Colonic mucosa (tissue), 4 donors: ENCODE measurements at regions not wholly inside any gene's neighbourhood (a gene's known extent, or its start where the extent isn't known, plus 50 kb on each side); places are given as distances from the start of the nearest gene placed in this dataset.

ENCODE experiments used
- DNase-seq: peaks from one replicate; pipeline ENCODE4 v3.0.0-alpha.2; 2020
- H3K27ac ChIP-seq: fragments of 200-600 bp; one replicate; pipeline ENCODE4 v1.8.0; 2021
- H3K27me3 ChIP-seq: fragments of 200-600 bp; one replicate; pipeline ENCODE4 v1.8.0; 2021
- H3K36me3 ChIP-seq: fragments of 200-600 bp; one replicate; pipeline ENCODE4 v1.8.0; 2021
- H3K4me1 ChIP-seq: fragments of 200-600 bp; one replicate; pipeline ENCODE4 v1.8.0; 2021; ENCODE audit warnings: mild to moderate bottlenecking
- H3K4me3 ChIP-seq: fragments of 200-600 bp; one replicate; pipeline ENCODE4 v1.8.0; 2021
- H3K9ac ChIP-seq, 2 donors: one replicate each; pipeline ENCODE4 v1.7.0; 2013; ENCODE audit warnings: control low read depth in 2 of 2, low read depth in 2 of 2, low read length in 2 of 2
- H3K9me3 ChIP-seq: fragments of 200-600 bp; one replicate; pipeline ENCODE4 v1.8.0; 2021
- intact Hi-C: fragments of 100-400 bp; cut with DNase I; formaldehyde crosslinking; loops from one replicate; pipeline ENCODE4 v1.14.1; 2022
- TF ChIP-seq, protein P1 (sequence below): fragments of 200-600 bp; IDR thresholded peaks from one replicate; pipeline ENCODE4 v1.8.0; 2022; ENCODE audit warnings: antibody characterized with exemption, mild to moderate bottlenecking
- donor health status: healthy.
- donor health status: DM: no; HTN: no; CAD: no.
- donor health status: DM: no; HTN: no; CAD: no.

DNA sequence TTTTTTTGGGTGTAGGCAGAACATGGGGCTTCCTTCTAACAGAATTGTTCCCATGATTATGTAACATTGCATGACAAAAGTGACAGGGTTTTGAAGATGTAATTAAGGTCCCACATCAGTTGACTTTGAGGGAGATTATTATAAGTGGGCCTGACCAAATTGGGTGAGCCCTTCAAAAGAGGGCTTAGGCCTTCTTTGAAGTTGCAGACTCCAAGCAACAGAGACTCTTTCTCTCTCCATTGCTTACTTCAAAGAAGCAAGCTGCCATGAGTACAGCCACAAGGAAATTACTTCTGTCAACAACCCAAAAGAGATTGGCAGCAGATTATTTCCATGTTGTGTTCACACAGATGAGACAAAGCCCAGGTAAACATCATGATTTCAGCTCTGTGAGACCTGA is 348.2 kb downstream of the PDCD6IP start:
- TF ChIP-seq, protein P1, sequence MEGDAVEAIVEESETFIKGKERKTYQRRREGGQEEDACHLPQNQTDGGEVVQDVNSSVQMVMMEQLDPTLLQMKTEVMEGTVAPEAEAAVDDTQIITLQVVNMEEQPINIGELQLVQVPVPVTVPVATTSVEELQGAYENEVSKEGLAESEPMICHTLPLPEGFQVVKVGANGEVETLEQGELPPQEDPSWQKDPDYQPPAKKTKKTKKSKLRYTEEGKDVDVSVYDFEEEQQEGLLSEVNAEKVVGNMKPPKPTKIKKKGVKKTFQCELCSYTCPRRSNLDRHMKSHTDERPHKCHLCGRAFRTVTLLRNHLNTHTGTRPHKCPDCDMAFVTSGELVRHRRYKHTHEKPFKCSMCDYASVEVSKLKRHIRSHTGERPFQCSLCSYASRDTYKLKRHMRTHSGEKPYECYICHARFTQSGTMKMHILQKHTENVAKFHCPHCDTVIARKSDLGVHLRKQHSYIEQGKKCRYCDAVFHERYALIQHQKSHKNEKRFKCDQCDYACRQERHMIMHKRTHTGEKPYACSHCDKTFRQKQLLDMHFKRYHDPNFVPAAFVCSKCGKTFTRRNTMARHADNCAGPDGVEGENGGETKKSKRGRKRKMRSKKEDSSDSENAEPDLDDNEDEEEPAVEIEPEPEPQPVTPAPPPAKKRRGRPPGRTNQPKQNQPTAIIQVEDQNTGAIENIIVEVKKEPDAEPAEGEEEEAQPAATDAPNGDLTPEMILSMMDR: no peak

DNA sequence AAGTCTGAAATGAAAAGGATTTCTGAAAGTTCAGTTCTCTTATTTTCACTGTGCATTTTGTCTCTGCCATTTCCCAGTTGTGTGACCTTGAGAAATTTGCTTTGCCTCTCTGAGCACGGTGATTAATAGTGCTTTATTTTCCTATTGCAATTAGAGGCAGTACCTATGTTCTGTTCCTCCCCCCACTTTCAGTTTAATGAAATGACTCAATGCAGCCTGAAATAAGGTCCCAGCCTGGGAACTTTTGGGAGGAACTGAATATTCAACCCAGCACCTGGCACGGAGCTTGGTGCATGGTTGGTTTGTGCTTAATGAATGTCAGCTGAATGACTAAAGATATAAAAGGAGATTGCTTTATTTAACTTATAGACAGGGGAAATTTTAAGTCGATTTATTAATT is 352.6 kb downstream of the PDCD6IP start:
- Histone ChIP-seq H3K27me3 (no peaks in the 10 kb centered on the region), H3K4me1 (no peaks in the 10 kb centered on the region), H3K4me3 (no peak overlapping the region), H3K9ac (no peak overlapping the region), H3K36me3 (no peaks in the 10 kb centered on the region), H3K27ac (no peak overlapping the region), H3K9me3 (no peaks in the 10 kb centered on the region)
- TF ChIP-seq, protein P1: no peak
- DNase-seq: no peak
- intact Hi-C loops: no loop called here

More for the DNA sequence above, 348.2 kb downstream of the PDCD6IP start:
- H3K27ac ChIP-seq: no peak overlapping the region
- H3K27me3 ChIP-seq: no peaks in the 10 kb centered on the region
- no peak for DNase-seq
- H3K9me3 ChIP-seq: no peaks in the 10 kb centered on the region
- no peak overlapping the region for H3K4me3 ChIP-seq
- intact Hi-C loops: no loop called here
- no peaks in the 10 kb centered on the region for H3K4me1 ChIP-seq
- no peak overlapping the region for H3K9ac ChIP-seq
- no peaks in the 10 kb centered on the region for H3K36me3 ChIP-seq

DNA sequence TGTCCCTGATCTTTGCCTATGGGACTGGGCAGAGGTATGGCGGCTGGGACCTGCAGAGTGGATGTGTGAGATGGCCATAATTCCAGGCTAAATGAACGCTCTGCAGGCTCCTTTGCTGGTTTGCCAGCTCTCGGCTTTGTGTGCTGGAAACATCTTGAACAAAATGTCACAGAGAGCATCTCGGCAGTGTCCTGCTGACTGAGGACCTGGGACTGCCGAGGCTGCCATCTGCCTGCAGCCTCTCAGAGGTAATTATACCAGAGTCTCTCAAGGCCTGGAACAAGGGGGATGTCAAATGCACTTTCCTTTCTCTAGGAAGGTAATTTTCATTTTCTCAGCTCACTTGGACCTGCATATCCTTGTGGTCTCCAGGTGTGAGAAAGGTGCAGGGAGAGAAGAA is 354.2 kb downstream of the PDCD6IP start:
- DNase-seq: no peak
- H3K36me3 ChIP-seq: no peaks in the 10 kb centered on the region
- intact Hi-C loops: no loop called here
- H3K4me3 ChIP-seq: no peak overlapping the region
- H3K27me3 ChIP-seq: no peaks in the 10 kb centered on the region
- H3K4me1 ChIP-seq: no peaks in the 10 kb centered on the region
- no peak overlapping the region for H3K27ac ChIP-seq
- no peak overlapping the region for H3K9ac ChIP-seq
- H3K9me3 ChIP-seq: no peaks in the 10 kb centered on the region
- TF ChIP-seq, protein P1: no peak

DNA sequence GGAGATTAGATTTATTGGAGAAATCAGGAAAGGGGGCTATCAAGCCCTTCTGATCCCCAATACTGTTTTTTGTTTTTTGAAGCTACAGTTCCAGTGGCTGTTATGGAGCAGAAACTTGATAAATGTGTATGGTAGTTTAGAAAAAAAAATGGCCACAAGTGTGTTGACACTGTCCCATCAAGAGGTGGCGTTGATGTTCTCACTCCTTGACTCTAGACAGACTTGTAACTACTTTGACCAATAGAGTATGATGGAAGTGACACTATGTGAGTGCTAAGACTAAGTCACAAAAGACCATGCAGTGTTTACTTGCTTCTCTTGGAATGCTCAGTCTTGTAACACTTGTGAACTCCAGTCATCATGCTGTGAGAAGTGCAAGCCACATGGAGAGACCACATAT is 356.7 kb downstream of the PDCD6IP start:
- Histone ChIP-seq H3K9me3 (no peaks in the 10 kb centered on the region), H3K4me3 (no peak overlapping the region), H3K27ac (no peak overlapping the region), H3K27me3 (no peaks in the 10 kb centered on the region), H3K4me1 (no peaks in the 10 kb centered on the region), H3K36me3 (no peaks in the 10 kb centered on the region), H3K9ac (no peak overlapping the region)
- intact Hi-C loops: no loop called here
- TF ChIP-seq, protein P1: no peak
- DNase-seq: no peak

DNA sequence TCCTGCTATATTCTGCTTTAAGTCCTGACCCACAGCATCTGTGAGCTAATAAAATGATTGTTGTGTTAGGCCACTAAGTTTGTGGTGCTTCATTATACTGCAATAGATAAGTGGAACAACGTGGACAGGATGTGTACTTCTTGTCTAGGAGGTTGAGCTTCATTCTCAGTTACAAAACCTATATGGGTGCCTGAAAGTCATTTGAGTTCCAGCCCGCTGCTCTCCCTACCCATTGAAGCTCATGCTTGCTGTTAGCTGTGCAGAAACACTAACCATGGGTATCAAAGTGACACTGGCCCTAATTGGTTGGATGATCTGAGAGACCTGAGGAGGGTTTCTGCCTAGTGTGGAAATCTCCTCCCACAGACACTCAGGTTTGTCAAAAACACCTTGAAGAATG is 357.2 kb downstream of the PDCD6IP start:
- Histone ChIP-seq H3K36me3 (no peaks in the 10 kb centered on the region), H3K9ac (no peak overlapping the region), H3K9me3 (no peaks in the 10 kb centered on the region), H3K27ac (no peak overlapping the region), H3K4me1 (no peaks in the 10 kb centered on the region), H3K4me3 (no peak overlapping the region), H3K27me3 (no peaks in the 10 kb centered on the region)
- TF ChIP-seq, protein P1: no peak
- intact Hi-C loops: no loop called here
- DNase-seq: no peak

DNA sequence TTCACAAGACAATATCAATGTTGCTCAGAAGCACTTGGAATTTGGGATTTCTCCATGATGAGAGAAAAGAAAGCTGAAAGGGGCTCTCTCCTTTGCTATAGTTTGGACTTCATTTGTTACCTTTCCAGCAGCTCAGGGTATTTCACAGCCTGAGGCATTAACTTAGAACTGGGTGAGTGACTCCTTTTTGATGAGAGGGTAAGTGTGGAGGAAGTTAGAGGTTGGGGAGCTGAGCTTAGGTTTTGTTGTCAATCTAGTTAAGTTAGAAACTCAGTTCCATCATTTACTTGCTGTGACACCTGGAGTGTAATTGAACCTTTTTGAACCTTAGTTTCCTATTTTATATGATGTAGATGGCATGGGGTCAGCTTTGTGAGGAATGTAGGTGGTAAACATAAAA is 359.1 kb downstream of the PDCD6IP start:
- Histone ChIP-seq H3K9me3 (no peaks in the 10 kb centered on the region), H3K36me3 (no peaks in the 10 kb centered on the region), H3K9ac (no peak overlapping the region), H3K27me3 (no peaks in the 10 kb centered on the region), H3K27ac (no peak overlapping the region), H3K4me1 (no peaks in the 10 kb centered on the region), H3K4me3 (no peak overlapping the region)
- TF ChIP-seq, protein P1: no peak
- DNase-seq: no peak
- intact Hi-C loops: no loop called here
